Thoracic aorta (tissue), 2 donors: ENCODE measurements at regions not wholly inside any gene's neighbourhood (a gene's known extent, or its start where the extent isn't known, plus 50 kb on each side); places are given as distances from the start of the nearest gene placed in this dataset.

ENCODE experiments used
- ATAC-seq: fragments of 150-250 bp; one replicate; pipeline ENCODE4 v1.8.0; 2017; ENCODE audit warnings: low read depth; ENCODE audit not compliant: insufficient number of reproducible peaks, low FRiP score
- DNase-seq: peaks from one replicate; pipeline ENCODE4 v3.0.0-alpha.2; 2020; ENCODE audit warnings: low spot score
- H3K27ac ChIP-seq, 2 donors: fragments of 200-600 bp; sonication (generic); 1 replicate in 1 of 2; 2 replicates in 1 of 2; pipeline ENCODE4 v1.5.1; 2016; ENCODE audit warnings: mild to moderate bottlenecking in 2 of 2, moderate library complexity in 2 of 2
- H3K27me3 ChIP-seq: fragments of 200-600 bp; sonication (generic); replicated peaks from 2 replicates; pipeline ENCODE4 v1.6.0; 2016; ENCODE audit warnings: mild to moderate bottlenecking; ENCODE audit not compliant: insufficient read depth
- H3K36me3 ChIP-seq: fragments of 200-600 bp; sonication (generic); one replicate; pipeline ENCODE4 v1.5.1; 2016
- H3K4me1 ChIP-seq, 2 donors: fragments of 200-600 bp; sonication (generic); 1 replicate in 1 of 2; 2 replicates in 1 of 2; pipeline versions ENCODE4 v1.5.1 to v1.6.0; 2016; ENCODE audit warnings: low read depth in 2 of 2, mild to moderate bottlenecking in 1 of 2; ENCODE audit not compliant: control insufficient read depth in 1 of 2
- H3K4me3 ChIP-seq: fragments of 200-600 bp; sonication (generic); 2 replicates; pipeline ENCODE4 v1.5.1; 2016; ENCODE audit warnings: mild to moderate bottlenecking
- H3K9me3 ChIP-seq: fragments of 200-600 bp; sonication (generic); 2 replicates; pipeline ENCODE4 v1.5.1; 2016
- CTCF ChIP-seq: fragments of 200-600 bp; sonication (generic); IDR thresholded peaks from one replicate; pipeline ENCODE4 v1.5.1; 2019; ENCODE audit warnings: antibody characterized with exemption

DNA sequence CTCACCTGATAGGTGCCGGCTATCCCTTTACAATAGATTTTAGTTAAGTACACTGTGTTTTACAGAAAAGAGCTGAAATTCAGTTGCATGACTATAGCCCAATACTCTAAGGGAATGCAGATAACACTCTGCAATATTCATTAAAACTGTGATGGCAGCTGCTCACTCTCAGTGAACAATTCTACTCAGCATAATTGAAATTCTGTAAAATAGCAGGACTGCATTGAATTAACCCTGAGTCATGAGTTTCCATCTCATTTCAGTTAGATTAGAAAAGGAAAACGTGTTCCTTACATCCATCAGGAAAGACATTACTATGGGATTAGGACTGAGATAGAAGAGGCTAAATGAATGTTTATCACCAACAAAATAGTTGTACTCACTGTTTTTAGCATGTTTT lies 613.3 kb upstream of the JAG1 start:
- TF ChIP-seq CTCF = no peak
- ATAC-seq (no peak), DNase-seq (no peak)
- H3K9me3 ChIP-seq = no peaks in the 10 kb centered on the region
- H3K36me3 ChIP-seq = no peaks in the 10 kb centered on the region
- no peaks in the 10 kb centered on the region for H3K27me3 ChIP-seq
- H3K4me3 ChIP-seq = no peak overlapping the region
- H3K27ac ChIP-seq = no peak overlapping the region
- H3K4me1 ChIP-seq = no peaks in the 10 kb centered on the region

DNA sequence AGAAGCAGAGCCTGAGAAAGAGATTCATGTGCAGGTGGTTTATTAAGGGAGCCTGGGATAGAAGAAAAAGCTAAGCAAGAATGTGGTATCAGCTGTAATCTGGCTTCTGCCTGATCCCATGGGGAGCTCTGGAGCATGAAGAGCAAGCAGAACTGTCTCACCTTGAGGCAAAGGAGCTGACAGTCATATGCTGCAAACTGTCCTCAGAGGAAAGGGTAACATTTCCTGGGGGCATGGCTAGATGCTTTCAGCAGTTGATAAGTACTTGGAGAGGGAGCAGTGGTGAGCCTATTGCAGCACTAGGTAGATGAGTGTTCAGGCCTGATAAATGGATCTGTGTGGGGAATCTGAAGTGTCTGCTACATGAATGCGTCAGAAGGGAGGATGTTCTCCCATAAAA lies 621.5 kb upstream of the BTBD3 start:
- H3K27ac ChIP-seq = no peak overlapping the region
- TF ChIP-seq CTCF = no peak

GRCh38 chr20:11296951-11297350 lies 620.7 kb upstream of the BTBD3 start:
- no peak for TF ChIP-seq CTCF
- Histone ChIP-seq H3K36me3 (no peaks in the 10 kb centered on the region), H3K27ac (no peak overlapping the region), H3K4me3 (no peak overlapping the region), H3K27me3 (no peaks in the 10 kb centered on the region), H3K4me1 (no peaks in the 10 kb centered on the region), H3K9me3 (no peaks in the 10 kb centered on the region)
- no peak for DNase-seq
- ATAC-seq = no peak

More for the DNA sequence above, 621.5 kb upstream of the BTBD3 start:
- no peaks in the 10 kb centered on the region for H3K9me3 ChIP-seq
- no peaks in the 10 kb centered on the region for H3K36me3 ChIP-seq
- no peak for ATAC-seq
- no peak for DNase-seq
- H3K4me3 ChIP-seq = no peak overlapping the region
- H3K4me1 ChIP-seq = no peaks in the 10 kb centered on the region
- no peaks in the 10 kb centered on the region for H3K27me3 ChIP-seq

- H3K4me3 ChIP-seq = no peak overlapping the region
- no peaks in the 10 kb centered on the region for H3K27me3 ChIP-seq
- no peaks in the 10 kb centered on the region for H3K9me3 ChIP-seq
- ATAC-seq = no peak
- no peak overlapping the region for H3K27ac ChIP-seq
- no peaks in the 10 kb centered on the region for H3K4me1 ChIP-seq
- no peak for DNase-seq
- no peaks in the 10 kb centered on the region for H3K36me3 ChIP-seq
- no peak for TF ChIP-seq CTCF
Measured at GRCh38 chr20:11301699-11302098, 616.0 kb upstream of the BTBD3 start.

DNA sequence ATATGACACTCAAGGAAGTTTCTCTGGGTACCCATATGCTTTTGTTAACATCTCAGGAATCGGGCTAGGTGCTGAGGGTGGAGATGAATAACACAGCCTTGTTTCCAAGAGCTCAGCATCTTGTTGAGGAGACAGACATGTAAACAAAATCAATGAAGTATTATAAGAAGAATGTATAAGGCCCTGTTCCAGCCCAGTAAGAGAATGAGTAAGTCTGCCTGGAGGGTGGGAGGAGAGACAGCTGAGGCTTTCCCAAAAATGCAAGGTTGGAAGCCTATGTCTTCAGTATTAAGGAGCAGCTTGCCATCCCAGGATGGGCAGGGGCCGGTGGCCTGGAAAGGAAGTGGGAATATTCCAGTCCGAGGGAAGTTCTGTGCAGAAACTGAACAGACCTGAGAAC lies 615.3 kb upstream of the BTBD3 start:
- no peaks in the 10 kb centered on the region for H3K27me3 ChIP-seq
- no peaks in the 10 kb centered on the region for H3K4me1 ChIP-seq
- H3K4me3 ChIP-seq = no peak overlapping the region
- ATAC-seq (no peak), DNase-seq (no peak)
- TF ChIP-seq CTCF = no peak
- H3K36me3 ChIP-seq = no peaks in the 10 kb centered on the region
- no peak overlapping the region for H3K27ac ChIP-seq
- H3K9me3 ChIP-seq = no peaks in the 10 kb centered on the region
